B cell (primary cell): ENCODE measurements at regions not wholly inside any gene's neighbourhood (a gene's known extent, or its start where the extent isn't known, plus 50 kb on each side); places are given as distances from the start of the nearest gene placed in this dataset.
A peak's percentile ranks its signal among the peaks of the same experiment; 100 is the strongest.

Source experiments
- ATAC-seq: fragments of 200-7000 bp; cut with Tn5 transposase; one replicate; pipeline ENCODE4 v1.10.0; 2021; ENCODE audit warnings: low read depth, mild to moderate bottlenecking, moderate number of reproducible peaks, moderate library complexity
- CTCF ChIA-PET: fragments of 350-600 bp; sonication (Branson Sonifier 250); formaldehyde crosslinking; loops from one replicate; lab custom pipeline; 2021; ENCODE audit warnings: antibody characterized with exemption, inconsistent platforms; lab: Charles Lee
- POLR2A ChIA-PET: fragments of 350-600 bp; sonication (Branson Sonifier 250); formaldehyde crosslinking; loops from one replicate; lab custom pipeline; 2021; ENCODE audit warnings: antibody characterized with exemption; lab: Charles Lee
- DNase-seq: peaks from one replicate; pipeline ENCODE4 v3.0.0; 2013
- H2AFZ ChIP-seq: 2 replicates; pipeline ENCODE4 v1.6.1; 2012; ENCODE audit warnings: mild to moderate bottlenecking, low read depth, low read length; ENCODE audit not compliant: insufficient read depth, poor library complexity, severe bottlenecking
- H3K27ac ChIP-seq, 2 donors: 1 replicate in 1 of 2; 2 replicates in 1 of 2; pipeline ENCODE4 v1.5.1; 2012 to 2013; ENCODE audit warnings: low read length in 2 of 2, mild to moderate bottlenecking in 2 of 2, moderate library complexity in 1 of 2
- H3K27me3 ChIP-seq, 4 experiments: fragments of 200-600 bp in 1 of 4; sonication (generic) in 1 of 4; replicated peaks in 1 of 4; 1 replicate in 2 of 4; 2 replicates in 2 of 4; pipeline versions ENCODE4 v1.6.1 to v1.7.0; 2013 to 2016; ENCODE audit warnings: low read length in 3 of 4, mild to moderate bottlenecking in 2 of 4, mixed read lengths in 1 of 4, moderate library complexity in 1 of 4; ENCODE audit not compliant: insufficient read depth in 4 of 4, control insufficient read depth in 3 of 4; ENCODE audit errors: control extremely low read depth in 1 of 4
- H3K36me3 ChIP-seq, 2 experiments: replicated peaks in 1 of 2; 1 replicate in 1 of 2; 2 replicates in 1 of 2; pipeline versions ENCODE4 v1.6.1 to v1.7.1; 2013; ENCODE audit warnings: low read length in 1 of 2; ENCODE audit not compliant: insufficient read depth in 2 of 2, control insufficient read depth in 1 of 2; ENCODE audit errors: control extremely low read depth in 1 of 2, extremely low read depth in 1 of 2
- H3K4me1 ChIP-seq, 2 donors: fragments of 200-600 bp in 1 of 2; sonication (generic) in 1 of 2; 1 replicate in 1 of 2; 2 replicates in 1 of 2; pipeline versions ENCODE4 v1.5.1 to v1.6.1; 2013 to 2017; ENCODE audit warnings: low read length in 2 of 2; ENCODE audit not compliant: control insufficient read depth in 2 of 2, insufficient read depth in 2 of 2
- H3K4me2 ChIP-seq: replicated peaks from 2 replicates; pipeline ENCODE3; 2012; ENCODE audit warnings: mild to moderate bottlenecking, low read depth, low read length; ENCODE audit not compliant: poor library complexity, severe bottlenecking
- H3K4me3 ChIP-seq, 5 experiments: fragments of 200-600 bp in 1 of 5; sonication (generic) in 1 of 5; 1 replicate in 3 of 5; 2 replicates in 2 of 5; pipeline versions ENCODE4 v1.5.1 to v1.7.0; 2011 to 2016; ENCODE audit warnings: low read length in 4 of 5, mild to moderate bottlenecking in 4 of 5, low read depth in 2 of 5, control low read depth in 1 of 5, moderate library complexity in 1 of 5; ENCODE audit not compliant: insufficient read depth in 1 of 5; ENCODE audit errors: control extremely low read depth in 1 of 5, extremely low read depth in 1 of 5
- H3K79me2 ChIP-seq: fragments of 200-600 bp; sonication (generic); one replicate; pipeline ENCODE4 v1.6.0; 2016; ENCODE audit warnings: low read length; ENCODE audit not compliant: control insufficient read depth, insufficient read depth
- H3K9ac ChIP-seq: fragments of 200-600 bp; sonication (generic); 2 replicates; pipeline ENCODE4 v1.6.1; 2017; ENCODE audit warnings: mild to moderate bottlenecking, low read length, moderate library complexity
- H3K9me3 ChIP-seq, 3 donors: one replicate each; pipeline versions ENCODE4 v1.6.1 to v1.7.1; 2013; ENCODE audit warnings: low read length in 2 of 3; ENCODE audit not compliant: control insufficient read depth in 2 of 3, insufficient read depth in 1 of 3; ENCODE audit errors: control extremely low read depth in 1 of 3
- H4K20me1 ChIP-seq: 2 replicates; pipeline ENCODE4 v1.6.0; 2012; ENCODE audit warnings: mild to moderate bottlenecking, low read length; ENCODE audit not compliant: insufficient read depth, control insufficient read depth, poor library complexity, severe bottlenecking
- H3K27ac Mint-ChIP-seq: one replicate; pipeline ENCODE4 v1.8.0; 2021; ENCODE audit warnings: mixed read lengths
- H3K27me3 Mint-ChIP-seq: one replicate; pipeline ENCODE4 v1.8.0; 2021; ENCODE audit warnings: mixed read lengths
- H3K4me1 Mint-ChIP-seq: one replicate; pipeline ENCODE4 v1.8.0; 2021; ENCODE audit warnings: mixed read lengths
- H3K4me3 Mint-ChIP-seq: one replicate; pipeline ENCODE4 v1.8.0; 2021; ENCODE audit warnings: mixed read lengths
- H3K9me3 Mint-ChIP-seq: one replicate; pipeline ENCODE4 v1.8.0; 2022; ENCODE audit warnings: mixed read lengths; ENCODE audit not compliant: insufficient read depth
- CTCF ChIP-seq: fragments of 200-600 bp; IDR thresholded peaks from one replicate; pipeline ENCODE4 v1.8.0; 2022; ENCODE audit warnings: antibody characterized with exemption, mild to moderate bottlenecking
- EZH2 ChIP-seq: IDR thresholded peaks from 2 replicates; pipeline ENCODE4 v1.6.1; 2012; ENCODE audit warnings: borderline replicate concordance, low read depth, mild to moderate bottlenecking, moderate library complexity, low read length; ENCODE audit not compliant: insufficient read depth, poor library complexity, severe bottlenecking
- WGBS: methylation state at CpG from one replicate; pipeline ENCODE4 v1.1.5; 2013; ENCODE audit warnings: missing lambda C conversion rate; ENCODE audit not compliant: insufficient coverage; 5-methylcytosine and 5-hydroxymethylcytosine counted together
- intact Hi-C: fragments of 100-400 bp; cut with micrococcal nuclease; formaldehyde crosslinking; loops from one replicate; pipeline ENCODE4 v1.10.0; 2022

DNA sequence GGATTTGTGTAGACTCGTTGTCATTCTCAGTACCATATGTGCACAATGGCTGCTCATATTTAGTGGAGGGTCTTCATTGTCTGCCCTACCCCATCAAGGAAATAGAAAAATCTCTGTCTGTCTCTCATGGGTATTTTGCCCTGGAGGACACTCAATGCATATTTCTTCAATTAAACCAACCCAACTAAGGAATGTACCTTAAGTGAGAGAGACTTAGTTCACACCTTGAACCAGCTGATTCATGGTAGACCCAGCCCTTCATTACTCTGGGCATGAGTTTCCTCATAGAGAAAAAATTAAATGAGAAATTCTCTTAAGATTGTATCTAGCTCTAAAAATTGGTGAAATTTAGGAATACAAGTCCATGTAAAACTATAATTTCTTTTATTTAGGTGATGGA lies 107.1 kb upstream of the PLEKHG7 start:
- H3K4me1 ChIP-seq = peaks cover 21 to 25% of the 10 kb centered on the region in 2 donors
- no peak overlapping the region for H3K27ac ChIP-seq
- no peaks in the 10 kb centered on the region for H3K36me3 ChIP-seq
- Mint-ChIP-seq H3K27me3 (no peaks in the 10 kb centered on the region), H3K9me3 (peaks cover 7% of the 10 kb centered on the region), H3K4me1 (peaks cover 35% of the 10 kb centered on the region), H3K27ac (peak overlapping the region; percentile 12), H3K4me3 (no peak overlapping the region)
- no peak overlapping the region for H3K4me2 ChIP-seq
- peaks cover 0 to 23% (median 13%) of the 10 kb centered on the region in 3 donors for H3K9me3 ChIP-seq
- TF ChIP-seq EZH2 = no peak
- no peak overlapping the region for H3K4me3 ChIP-seq
- no peaks in the 10 kb centered on the region for H3K79me2 ChIP-seq
- DNase-seq (no peak), ATAC-seq (no peak)
- no peaks in the 10 kb centered on the region for H4K20me1 ChIP-seq
- CTCF ChIA-PET = interaction anchor here (0.7 to 5.2 kb wide), 3 partner anchors 12 to 605 kb away, joined by 3 to 32 read pairs (median 4); no protein-coding TSS in a partner anchor
- no CpG with 5 or more reads among the region's 1 CpG for WGBS
- H2AFZ ChIP-seq = no peak overlapping the region
- POLR2A ChIA-PET = no interaction called here
- no peak overlapping the region for H3K9ac ChIP-seq
- intact Hi-C loops = loop anchor here (2.0 kb wide), 1 partner anchor 107 kb away; the partner anchor contains the start of gene PLEKHG7
- H3K27me3 ChIP-seq = no peaks in the 10 kb centered on the region

GRCh38 chr12:92593734-92594402 lies 108.9 kb upstream of the PLEKHG7 start:
- H3K79me2 ChIP-seq = no peaks in the 10 kb centered on the region
- intact Hi-C loops = loop anchor here (1.0 to 5.0 kb wide), 7 partner anchors 24 to 1083 kb away; partner anchors contain the start of genes CRADD and PLEKHG7
- H3K27ac Mint-ChIP-seq = peak overlapping the region; percentile 94
- WGBS = 18% methylated on average over 7 of the region's 8 CpGs
- H4K20me1 ChIP-seq = no peaks in the 10 kb centered on the region
- ChIA-PET CTCF (interaction anchor here (0.9 to 5.2 kb wide), 6 partner anchors 23 to 1212 kb away, joined by 3 to 32 read pairs (median 5); no protein-coding TSS in a partner anchor), POLR2A (interaction anchor here (1.0 to 2.0 kb wide), 5 partner anchors 10 to 450 kb away, joined by 3 to 10 read pairs (median 8); partner anchors contain the start of gene BTG1)
- H3K4me1 ChIP-seq = peaks cover 21 to 25% of the 10 kb centered on the region in 2 donors
- H3K27me3 Mint-ChIP-seq = no peaks in the 10 kb centered on the region
- peak overlapping the region; percentile 69 for H3K4me3 Mint-ChIP-seq
- peak overlapping the region in 2 of 5 experiments; percentile 20 to 22 for H3K4me3 ChIP-seq
- H3K4me2 ChIP-seq = peak overlapping the region; percentile 61
- peak overlapping the region; percentile 30 for H3K9ac ChIP-seq
- TF ChIP-seq CTCF (no peak), EZH2 (no peak)
- H3K9me3 ChIP-seq = peaks cover 0 to 5% (median 2%) of the 10 kb centered on the region in 3 donors
- ATAC-seq (peak; percentile 93), DNase-seq (peak; percentile 94)
- H3K27ac ChIP-seq = peak overlapping the region; percentile 86 to 97
- H2AFZ ChIP-seq = peak overlapping the region; percentile 35
- H3K27me3 ChIP-seq = no peaks in the 10 kb centered on the region
- H3K36me3 ChIP-seq = no peaks in the 10 kb centered on the region
- peaks cover 34% of the 10 kb centered on the region for H3K4me1 Mint-ChIP-seq
- H3K9me3 Mint-ChIP-seq = peaks cover 3% of the 10 kb centered on the region
